NCI-H524 treated with DMSO at 0.1 percent for 48 hours (cell line): ENCODE measurements at regions not wholly inside any gene's neighbourhood (a gene's known extent, or its start where the extent isn't known, plus 50 kb on each side); places are given as distances from the start of the nearest gene placed in this dataset.
"Not testable (repeated sequence)": the region's sequence is repeated elsewhere in the genome, so short reads cannot be mapped to it uniquely, and the experiment has no call there.

Experiments
- DNase-seq: peaks from one replicate; lab custom pipeline; 2025; lab: John Stamatoyannopoulos, UW

DNA sequence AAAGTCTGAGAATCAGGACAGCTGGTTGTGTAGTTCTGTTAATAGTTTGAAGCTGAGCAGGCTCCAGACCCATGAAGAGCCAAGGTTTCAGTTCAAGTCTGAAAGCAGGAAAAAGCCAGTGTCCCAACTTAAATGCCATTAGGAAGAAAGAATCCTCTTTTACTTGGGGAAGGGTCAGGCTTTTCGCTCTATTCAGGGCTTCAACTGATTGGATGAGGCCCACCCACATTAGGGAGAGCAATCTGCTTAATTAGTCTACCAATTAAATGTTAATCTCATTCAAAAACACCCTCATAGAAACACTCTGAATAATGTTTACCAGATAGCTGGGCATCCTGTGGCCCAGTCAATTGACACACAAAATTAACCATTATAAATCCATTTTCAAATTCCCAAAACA, 462.2 kb downstream of the EPM2A start:
- DNase-seq: no peak

DNA sequence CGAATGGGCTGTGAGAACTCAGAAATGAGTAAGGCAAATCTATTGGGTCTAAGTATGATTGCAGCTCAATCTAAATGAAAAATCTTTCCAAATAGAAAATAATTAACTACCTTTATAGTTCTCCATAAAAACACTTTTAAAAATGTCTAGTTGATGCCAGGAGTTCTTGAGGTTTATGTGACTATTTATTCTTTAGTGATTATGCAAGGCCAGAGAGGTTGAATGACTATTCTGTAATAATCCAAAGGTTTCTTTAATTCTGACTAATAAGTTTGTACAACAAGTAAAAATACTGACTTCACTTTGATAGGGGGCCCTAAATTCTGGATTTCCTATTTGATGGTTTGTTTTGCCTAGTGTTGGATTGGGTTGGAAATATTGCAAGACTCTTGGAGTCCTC, 461.2 kb downstream of the EPM2A start:
- DNase-seq: no peak

DNA sequence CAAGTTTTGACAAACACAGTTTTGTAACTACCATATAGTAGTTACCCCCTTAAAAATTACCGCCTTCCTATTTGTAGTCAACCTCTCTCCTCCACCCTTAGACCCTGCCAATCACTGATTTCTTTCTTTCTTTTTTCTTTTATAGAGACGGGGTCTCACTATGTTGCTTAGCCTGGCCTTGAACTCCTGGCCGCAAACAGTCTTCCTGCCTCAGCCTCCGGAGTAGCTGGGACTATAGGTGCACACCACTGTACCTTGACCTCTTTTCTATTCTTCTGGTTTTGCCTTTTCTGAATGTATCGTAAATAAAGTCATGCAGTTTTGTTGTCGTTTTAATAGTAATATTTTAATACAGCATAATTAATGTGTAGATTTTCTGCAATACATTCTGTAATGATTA, 460.3 kb downstream of the EPM2A start:
- no peak for DNase-seq

DNA sequence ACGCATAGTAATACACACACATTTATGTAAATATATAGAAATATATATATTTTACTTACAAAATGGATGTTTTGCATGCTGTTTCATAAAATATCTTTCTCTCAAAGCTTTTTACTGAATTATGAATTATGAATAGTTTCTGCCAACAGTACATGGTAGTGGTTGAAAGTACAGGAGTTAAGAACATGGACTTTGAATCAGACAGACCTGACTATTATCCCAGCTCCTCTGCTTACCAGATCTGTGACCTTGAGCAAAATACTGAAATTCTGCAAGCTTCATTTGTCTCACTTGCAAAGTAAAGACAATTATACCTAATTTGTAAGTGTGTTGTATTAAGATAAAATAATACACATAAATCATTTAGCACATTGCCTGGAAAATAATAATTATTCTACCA, 459.5 kb downstream of the EPM2A start:
- DNase-seq: no peak

DNA sequence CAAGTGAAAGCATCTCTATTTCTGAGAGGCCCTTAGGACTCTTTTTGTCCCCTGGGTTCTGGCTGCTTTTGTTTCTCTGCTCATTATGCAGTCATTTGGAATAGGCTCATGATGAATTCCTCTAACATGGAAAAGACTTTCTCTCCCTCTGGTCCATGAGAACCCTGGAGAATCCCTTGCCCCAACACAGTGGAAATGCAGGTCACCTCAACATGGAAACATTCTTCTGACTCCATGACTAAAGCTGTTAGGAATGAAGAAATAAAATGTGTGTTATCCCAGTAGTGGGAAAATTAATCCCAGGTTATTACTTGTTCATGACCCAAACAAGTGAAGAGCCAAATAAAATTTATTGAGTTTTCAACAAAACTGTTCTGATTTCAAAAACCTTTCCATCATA, 458.6 kb downstream of the EPM2A start:
- no peak for DNase-seq

DNA sequence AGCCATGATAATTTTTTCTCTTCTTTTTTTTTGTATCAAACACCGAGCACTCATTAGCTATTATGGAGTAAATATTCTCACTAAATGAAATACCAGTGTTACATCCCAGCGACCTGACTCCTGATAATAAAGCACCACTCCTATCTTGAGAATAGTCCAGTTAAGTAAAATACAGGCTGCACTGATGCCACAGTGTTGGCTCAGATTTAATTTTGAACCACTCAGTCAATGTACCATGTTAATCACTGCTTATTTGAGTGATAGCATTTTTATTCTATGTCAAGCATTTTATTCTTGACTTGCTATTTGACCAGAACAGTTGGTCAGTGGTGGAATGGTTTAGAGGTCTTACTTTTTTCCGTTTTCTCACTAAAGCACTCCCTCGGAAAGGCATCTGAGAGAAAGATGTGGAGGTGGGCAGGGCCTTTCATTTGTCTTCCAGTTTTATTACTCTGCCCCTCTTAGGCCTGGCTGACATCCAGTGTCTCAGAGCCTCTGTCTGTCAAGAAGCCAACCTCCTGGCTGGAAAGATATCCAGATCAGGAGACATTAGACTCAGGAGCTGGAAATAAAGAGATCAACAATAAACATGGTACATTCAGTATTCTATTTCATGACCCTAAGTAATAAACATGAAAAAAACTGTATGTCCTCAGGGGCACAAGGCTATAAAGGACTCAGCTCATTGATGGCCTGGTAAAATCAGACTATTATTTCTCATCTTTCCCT, 457.8 kb downstream of the EPM2A start:
- no peak for DNase-seq

DNA sequence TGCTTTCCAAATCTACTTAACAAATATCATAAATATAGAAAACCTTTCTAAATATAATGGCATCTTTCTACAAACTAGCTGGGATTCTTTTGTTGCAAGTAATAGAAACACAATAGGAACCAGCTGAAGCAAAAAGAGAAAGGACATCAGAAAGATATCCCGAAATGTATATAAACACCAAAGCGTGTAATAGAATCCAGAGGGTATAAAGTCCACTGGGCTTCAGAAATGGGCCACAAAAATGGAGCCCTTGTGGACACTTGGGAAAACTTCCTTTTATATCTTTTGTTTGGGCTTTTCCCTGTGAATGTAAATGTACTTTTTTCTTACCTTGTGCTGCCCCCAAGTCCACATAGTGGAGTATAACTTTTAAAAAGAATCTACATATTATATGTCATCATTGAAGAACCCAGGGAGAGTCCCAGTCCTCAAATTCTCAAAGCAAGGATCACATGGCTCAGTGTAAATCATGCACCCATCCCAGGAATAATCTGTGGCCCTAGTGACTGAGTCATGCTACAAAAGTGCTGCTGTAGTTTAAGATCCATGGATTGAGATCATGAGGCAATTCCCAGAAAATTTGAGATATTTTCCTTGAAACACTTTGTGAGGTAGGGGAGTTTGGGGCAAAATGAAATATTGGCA, 457.0 kb downstream of the EPM2A start:
- DNase-seq: no peak

DNA sequence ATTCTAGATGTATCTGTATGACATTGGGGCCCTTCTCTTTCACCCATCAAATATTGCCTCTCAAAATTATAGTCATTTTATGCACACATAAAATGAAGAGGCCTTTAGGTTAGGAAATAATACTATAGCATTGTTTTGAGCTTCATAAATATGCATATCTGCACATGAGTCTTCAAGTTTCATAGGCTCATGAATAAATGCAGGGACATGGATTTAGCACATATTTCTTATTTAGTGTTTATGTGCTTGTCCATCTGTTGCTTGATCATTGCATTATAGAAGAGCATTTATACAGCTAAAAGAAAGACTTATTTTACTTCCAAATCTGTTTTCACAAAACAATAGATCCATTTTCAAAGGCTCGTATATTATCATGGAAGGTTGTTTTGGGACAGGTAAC, 455.8 kb downstream of the EPM2A start:
- no peak for DNase-seq

DNA sequence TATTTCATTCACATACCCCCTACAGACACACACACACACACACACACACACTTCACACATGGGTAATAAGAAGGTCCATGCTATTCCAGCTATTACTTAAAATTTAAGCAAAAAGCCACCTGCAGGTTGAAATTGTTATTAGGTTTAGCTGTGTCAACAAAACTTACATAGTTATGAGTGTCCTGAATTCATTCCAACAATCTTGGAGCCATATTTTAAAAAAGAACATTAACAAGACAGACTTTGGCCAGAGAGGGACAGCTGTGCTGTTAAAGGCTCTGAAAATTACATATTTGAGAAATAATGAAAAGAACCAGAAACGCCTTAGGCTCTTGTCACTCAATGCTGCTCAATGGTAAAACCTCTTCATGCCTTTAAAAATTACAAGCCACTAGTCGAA, 455.3 kb downstream of the EPM2A start:
- no peak for DNase-seq

DNA sequence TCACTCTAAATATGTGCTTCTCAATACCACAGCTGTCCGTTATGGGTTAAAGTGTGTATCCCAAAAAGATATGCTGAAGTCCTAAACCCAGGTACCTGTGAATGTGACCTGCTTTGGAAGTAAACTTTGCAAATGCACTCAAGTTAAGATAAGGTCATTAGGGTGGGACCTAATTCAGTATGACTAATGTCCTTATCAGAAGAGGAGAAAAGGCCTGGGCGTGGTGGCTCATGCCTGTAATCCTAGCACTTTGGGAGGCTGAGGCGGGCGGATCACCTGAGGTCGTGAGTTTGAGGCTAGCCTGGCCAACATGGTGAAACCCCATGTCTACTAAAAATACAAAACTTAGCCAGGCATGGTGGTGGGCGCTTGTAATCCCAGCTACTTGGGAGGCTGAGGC, 452.1 kb downstream of the EPM2A start:
- DNase-seq: not testable (repeated sequence)

DNA sequence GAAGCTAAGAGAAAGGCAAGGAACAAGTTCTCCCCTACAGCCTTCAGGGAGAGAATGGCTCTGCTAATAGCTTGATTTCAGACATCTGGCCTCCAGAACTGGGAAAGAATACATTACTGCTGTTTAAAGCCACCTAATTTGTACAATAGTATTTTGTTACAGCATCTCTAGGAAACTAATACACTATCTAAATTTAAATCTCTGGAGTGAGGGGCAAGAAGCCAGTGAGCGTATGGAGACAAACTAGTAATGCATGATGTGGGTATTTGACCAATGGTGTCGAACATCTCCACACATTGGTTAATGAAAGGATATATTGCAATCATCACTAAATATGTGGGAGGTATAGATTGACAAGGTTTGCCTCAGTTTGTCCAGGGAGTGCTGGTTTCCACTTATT, 451.5 kb downstream of the EPM2A start:
- DNase-seq: no peak

DNA sequence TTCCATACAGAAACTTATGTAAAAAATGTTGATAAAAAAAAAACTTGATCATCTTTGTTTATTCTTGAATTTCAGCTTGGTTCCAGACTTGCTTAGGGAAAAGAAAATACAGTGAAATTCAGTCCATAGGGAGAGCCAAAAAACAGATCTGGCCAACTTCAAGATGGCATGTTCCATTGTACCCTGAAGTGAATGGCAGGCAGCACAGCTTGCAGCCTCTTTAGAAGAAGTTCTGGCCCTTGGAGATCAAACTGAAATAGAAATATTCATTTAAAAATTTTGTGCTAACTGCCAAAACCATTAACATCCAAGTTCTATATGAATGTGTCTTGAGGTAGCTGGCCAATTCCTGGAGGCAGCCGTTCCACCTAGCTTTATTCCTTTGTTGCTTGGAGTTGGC, 448.4 kb downstream of the EPM2A start:
- DNase-seq: no peak

DNA sequence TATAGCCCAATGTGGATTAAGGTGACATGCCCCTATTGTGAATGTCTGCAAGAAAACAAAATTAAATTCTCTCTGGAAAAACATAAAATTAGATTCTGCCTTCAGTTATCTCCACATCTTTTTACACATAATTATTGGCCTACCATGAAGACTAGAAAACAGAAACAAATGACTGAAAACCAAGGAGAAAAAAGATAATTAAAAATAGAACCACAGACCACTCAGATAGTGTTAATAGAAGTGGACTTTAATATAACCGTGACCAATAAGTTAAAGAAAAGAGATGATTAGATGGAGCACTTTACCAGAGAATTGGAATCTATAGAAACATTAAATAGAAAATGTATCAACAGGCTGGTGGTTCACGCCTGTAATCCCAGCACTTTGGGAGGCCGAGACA, 445.7 kb downstream of the EPM2A start:
- no peak for DNase-seq

DNA sequence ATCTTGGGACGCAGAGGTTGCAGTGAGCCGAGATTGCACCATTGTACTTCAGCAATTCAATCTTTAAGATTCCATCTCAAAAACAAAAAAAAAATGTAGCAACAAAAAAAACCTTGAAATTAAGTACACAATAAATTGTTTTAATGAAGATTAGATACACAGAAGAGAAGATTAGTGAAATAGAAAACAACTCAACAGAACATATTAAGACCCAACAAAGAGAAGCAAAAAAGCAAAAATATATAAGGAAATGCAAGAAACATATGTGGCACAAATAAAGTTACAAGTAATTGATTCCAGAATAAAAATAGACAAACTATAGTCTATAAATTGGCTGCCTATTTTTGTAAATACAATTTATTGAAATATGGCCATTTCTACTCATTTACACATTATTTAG, 445.2 kb downstream of the EPM2A start:
- DNase-seq: no peak

DNA sequence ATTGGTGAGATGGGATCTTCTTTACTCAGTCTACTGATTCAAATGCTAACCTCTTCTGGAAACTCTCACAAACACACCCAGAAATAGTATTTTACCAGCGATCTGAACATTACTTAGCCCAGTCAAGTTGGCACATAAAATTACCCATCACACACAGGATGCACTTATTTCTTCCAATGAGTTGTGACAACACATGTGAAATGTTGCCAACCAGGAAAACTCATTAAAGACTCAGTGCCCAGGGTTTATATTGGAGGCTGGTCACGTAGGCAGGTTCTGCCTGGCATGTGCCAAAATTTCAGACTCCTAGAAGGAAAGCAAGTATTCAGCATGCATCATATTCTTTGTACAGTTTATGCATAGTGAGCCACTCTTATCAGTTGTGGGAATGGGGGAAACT, 443.3 kb downstream of the EPM2A start:
- no peak for DNase-seq

DNA sequence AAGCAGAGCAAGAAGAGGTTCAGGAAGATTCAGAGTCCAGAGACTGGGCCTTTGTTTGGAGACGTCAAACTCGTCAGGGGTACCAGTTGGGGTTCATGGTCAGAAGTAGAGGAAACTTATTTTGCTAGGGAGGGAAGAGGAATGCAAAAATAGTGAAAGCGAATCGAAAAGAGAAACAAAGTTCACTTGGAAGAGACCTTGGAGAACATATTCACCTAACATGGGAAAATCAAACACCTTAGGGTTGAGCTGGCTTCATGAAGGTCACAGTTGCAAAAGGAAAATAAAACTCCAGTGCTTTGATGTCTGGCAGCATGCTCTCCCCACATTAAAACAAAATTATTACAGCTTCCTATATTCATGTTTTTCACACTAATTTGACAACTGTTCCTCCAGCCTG, 440.4 kb downstream of the EPM2A start:
- DNase-seq: no peak

DNA sequence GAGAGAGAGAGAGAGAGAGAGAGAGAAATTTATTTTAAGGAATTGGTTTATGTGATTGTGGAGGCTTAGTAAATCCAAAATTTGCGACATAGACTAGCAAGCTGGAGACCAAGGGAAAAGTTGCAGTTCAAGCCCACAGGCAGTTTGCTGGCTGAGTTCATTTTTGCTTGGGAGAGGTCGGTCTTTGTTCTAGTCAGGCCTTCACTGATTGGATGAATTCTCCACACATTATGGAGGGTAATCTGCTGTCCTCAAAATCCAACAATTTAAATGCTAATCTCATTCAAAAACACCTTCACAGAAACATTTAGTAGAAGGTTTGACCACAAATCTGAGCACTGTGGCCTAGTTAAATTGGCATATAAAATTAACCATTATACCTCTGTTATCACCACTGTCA, 439.6 kb downstream of the EPM2A start:
- no peak for DNase-seq

DNA sequence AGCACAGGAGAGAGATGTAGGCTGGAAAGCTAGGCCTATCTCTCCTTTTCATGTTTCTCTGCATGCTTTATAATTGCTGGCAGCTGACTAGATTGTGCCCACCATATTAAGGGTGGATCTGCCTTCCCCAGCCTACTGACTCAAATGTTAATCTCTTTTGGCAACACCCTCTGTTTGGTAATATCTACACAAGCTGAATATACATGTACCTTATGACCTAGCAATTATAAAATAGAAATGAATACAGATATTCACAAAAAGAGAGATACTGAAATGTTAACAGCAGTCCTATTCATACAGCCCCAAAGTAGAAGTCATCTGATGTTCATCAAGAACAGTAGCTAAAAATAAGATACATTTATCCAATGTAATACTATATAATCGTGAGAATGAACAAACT, 429.6 kb downstream of the EPM2A start:
- DNase-seq: no peak

DNA sequence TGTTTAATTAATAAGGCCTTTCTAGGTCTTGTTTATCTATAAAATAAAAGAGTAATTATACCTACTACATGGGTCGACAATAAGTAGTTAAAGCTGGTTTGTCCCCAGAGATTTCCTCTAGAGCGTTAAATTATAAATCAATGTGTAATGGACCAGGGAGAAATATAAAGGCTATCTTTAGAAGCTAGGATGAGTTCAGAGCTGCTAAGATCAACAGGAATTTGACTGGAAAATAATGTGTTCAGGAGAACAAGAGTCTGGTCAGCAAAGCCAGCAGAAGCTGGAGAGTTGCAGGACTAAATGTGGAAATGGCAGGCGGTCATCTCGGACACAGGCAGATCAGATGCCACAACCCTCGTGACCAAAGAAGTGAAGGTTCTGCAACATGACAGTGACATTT, 428.8 kb downstream of the EPM2A start:
- no peak for DNase-seq

DNA sequence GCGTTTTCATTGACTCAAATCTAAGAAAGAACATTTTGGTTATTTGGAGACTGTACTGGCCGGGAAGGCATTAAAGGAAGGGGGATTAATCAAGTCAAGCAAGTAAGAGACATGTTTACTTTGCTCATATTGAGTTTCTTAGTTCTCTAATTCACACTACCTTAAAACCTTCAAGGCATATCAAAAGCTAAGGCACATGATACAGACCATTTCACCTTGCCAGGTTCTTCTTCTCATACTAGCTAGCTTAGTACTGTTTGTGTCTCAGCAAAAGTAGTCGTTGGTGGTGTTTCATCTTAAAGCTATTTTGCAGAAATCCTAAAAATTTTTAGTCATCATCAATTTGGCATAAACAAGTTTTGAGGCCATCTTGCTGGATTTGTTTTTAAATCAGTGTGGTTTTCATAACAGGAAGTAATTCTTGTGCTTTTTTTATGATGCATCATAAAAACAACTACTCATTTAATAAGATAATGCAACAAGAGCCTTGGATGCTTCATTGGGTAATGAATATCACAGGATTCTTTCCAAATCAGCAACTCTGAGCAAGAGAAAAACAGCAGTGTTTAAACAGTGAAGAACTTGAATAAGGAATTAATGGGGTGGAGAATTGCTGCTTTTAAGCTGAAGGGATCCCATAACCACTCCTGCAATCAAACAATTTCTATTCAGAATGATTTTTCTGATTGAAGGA, 425.3 kb downstream of the EPM2A start:
- DNase-seq: no peak

DNA sequence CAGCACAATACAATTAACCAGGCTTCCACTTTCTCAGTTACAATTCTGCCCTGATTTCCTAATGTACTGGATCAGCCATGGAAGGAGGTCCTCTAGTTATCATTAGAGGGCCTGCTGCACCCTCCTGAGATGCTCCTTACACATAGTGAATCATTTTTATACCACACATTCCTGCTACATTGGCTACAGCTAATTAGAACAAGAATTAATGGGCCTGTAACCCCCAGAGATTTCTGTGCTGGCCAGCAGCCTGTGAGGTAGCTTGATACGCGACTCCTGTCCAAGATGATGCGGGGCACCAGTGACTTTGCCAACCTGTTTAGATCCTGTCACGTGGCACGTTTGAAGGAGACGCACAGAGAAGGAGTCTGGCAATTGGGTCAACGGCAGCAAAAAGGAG, 422.8 kb downstream of the EPM2A start:
- no peak for DNase-seq

DNA sequence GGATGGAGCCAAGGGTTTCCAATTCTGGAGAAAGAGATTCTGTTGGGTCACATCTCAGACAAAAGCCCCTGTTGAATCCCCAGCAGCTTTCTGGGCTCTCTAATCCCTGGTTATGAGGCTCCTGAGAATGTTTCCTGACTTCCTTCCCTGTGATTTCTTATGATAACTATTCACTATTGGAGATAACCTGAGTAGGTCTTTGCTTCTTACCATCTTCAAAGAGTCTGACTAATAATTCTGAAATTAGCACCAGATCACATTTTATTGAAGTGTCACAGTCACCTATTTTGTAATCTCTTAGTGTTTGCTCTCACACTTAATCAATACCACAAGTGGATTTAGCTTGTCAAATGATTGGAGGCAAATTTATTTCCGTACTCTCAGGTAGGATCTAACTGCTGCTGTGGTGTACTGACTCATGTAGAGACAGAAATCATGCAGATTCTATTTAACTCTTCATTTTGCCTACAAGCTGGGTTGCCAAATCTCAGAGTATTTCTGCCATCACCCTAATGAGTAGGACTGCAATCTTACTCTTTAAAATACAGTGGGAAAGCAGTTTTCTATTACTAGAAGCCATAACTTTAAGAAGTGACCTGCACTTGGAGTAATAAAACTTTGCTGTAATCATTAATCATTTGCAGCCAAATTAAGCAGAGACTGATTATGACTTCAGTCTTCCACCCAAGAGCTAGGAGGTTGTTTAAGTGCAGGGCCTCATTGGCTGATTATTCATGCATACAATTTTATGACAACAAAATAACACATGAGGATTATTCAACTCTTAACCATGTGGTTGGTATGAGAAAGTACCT, 422.1 kb downstream of the EPM2A start:
- DNase-seq: no peak
